AG20443 (cell line): ENCODE measurements at regions not wholly inside any gene's neighbourhood (a gene's known extent, or its start where the extent isn't known, plus 50 kb on each side); places are given as distances from the start of the nearest gene placed in this dataset.

Experiments
- DNase-seq: peaks from one replicate; pipeline ENCODE4 v3.0.0; 2012; ENCODE audit warnings: low spot score, mixed read lengths

DNA sequence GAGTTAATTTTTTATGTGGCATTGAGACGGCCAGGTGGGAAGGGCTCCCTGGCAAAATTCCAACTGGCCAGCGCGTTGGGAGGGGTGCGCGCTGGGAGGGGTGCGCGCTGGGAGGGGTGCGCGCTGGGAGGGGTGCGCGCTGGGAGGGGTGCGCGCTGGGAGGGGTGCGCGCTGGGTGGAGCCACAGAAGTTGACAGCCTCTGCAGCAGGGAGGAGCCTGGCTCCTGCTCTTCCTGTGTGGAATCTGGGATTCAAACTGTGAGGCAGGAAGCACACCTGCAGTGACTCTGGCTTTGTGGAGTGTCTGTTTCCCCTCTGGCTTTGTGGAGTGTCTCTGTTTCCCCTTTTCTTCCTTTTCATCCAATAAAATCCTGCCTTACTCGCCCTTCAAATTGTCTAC, 147.9 kb upstream of the CBLN2 start:
- no peak for DNase-seq

DNA sequence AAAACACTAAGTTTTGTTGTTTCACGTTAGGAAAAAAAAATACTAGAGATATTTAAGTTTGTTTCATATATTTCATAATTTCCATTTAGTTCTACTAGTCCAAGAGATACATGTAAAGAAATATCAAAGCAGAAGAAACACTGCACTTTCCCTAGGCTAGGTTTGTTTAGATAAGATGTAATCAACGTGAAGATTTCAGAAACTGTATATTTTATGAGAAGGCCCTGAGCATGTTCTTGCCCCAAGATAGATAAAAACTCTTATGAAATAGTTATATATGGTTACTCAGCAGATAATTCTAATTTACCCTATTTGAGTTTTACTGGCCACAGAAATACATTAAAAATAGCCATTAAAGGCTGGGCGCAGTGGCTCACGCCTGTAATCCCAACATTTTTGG, 143.6 kb upstream of the CBLN2 start:
- DNase-seq = no peak

DNA sequence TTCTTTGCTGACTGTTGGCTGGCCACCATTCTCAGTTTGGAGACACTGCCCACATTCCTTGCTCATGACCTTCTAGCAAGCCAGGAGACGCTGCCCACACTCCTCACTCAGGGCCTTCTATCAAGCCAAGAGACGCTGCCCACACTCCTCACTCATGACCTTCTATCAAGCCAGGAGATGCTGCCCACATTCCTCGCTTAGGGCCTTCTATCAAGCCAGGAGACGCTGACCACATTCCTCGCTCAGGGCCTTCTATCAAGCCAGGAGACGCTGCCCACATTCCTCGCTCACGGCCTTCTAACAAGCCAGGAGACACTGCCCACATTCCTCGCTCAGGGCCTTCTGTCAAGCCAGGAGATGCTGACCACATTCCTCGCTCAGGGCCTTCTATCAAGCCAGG, 131.3 kb upstream of the CBLN2 start:
- DNase-seq = no peak

DNA sequence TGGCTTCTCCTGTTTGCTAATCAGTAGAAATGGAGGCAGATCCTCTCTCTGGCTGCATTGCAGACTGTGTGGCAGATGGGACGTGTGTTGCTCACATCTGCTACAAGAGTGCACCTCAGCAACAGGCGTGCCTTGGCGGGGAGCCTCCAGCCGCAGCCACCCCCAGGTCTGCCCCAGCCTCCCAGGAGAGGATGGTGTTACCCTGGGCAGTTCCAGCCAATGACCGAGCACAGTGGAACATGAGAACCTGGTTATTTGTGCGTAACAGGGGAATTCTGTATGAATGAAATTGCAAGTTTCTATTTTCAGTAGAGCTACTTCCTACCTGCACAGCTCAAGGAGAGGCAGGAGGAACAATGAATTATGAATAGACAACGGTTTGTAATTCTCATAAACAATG, 130.6 kb upstream of the CBLN2 start:
- peak; percentile 8 for DNase-seq

DNA sequence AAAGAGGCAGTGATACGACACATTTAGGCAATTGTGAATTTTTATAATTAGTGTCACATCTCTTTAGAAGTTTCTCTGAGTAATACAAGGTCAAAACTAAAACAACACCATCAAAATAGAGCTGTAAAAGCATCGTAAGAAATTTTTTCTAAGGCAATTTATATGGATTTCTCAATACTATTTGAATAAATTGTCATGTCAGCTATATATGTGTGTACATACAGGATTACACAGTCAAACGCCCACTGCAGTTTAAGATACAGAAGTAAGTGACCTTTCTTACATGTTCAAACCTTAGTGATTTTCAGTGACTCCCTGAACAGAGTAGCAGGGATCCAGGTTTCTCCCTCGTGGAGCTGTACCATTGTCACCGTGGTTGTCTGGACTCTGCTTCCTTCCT, 129.1 kb upstream of the CBLN2 start:
- DNase-seq = no peak

DNA sequence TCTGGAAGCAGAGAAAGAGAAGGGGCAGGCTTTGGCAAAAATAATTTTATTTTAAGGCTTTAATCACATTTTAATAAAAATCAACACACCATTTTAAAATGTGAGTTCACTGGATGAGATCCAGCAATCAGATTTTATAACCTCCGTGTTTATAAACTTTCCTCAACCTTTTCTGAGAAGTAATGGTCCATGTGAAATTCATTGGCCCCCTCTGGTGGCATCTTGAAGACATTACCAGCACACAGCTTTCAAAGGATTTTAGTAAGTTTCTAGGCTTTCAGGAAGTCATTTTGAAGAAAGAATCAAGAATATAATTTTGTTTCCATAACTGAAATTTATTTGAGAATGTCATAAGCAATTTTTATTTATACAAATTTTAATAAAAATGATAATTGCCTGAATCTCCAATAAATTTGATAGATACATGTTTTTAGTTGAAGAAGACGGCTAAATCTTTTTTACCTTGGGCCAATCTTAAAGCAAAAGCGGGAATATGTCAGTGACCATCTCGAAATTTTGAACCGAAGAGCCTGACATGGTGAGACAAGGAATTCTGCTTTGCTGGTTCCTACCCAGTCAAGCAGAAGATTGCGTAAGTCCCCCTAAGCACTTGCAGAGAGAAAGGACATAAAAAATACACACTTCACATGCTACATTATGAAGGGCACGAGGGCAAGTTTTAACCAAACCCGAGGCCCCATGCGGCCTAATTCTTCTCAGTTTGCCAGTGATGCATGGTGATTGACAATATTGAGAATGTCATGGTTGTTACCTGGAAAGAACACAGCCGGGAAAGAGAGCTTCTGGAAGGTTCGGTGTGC, 128.4 kb upstream of the CBLN2 start:
- peak; percentile 39 for DNase-seq

DNA sequence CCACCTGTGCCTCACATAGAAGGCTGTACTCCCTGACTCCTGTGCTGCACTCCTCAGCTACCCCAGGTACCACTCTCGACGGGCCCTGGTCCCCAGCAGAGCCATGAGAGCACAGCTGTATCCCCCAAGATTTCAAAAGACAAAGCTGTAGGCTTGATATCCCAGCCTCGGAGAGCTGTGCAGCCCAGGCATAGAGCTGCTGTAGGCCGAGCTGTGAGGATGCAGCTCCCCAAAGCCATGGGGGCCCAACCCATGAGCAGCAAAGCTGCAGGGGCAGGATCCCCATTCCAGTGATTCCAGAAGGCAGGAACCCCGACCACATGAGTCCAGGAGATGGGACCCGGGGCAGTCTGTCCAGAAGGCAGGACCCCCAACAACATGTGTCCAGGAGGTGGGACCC, 123.8 kb upstream of the CBLN2 start:
- no peak for DNase-seq

DNA sequence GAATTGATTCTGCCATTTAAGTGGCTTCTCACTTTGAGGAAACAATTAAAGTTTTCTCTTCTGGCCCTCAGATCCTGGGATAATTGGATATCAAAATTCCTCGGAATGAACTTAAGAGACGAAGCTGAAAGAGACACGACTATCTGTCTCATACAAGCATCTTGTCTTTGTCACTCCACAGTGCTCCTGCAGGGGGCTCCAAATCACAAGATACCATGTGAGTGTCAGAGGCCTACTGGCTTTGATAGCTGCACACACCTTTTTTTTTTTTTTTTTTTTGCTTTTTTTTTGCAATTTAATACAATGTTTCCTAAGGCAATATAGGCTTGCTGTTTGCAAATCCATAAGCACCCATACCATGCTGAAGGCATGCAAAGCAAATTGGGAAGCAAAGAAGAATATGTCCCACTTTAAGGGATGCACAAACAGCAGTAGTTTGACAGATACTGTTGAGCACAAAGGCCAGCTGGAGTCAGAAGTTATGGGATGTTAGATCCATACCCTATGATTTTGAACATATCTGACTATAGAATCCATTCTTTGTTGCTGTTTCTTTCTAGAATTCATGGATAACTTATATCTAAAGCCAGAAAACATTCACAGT, 109.0 kb upstream of the CBLN2 start:
- no peak for DNase-seq

DNA sequence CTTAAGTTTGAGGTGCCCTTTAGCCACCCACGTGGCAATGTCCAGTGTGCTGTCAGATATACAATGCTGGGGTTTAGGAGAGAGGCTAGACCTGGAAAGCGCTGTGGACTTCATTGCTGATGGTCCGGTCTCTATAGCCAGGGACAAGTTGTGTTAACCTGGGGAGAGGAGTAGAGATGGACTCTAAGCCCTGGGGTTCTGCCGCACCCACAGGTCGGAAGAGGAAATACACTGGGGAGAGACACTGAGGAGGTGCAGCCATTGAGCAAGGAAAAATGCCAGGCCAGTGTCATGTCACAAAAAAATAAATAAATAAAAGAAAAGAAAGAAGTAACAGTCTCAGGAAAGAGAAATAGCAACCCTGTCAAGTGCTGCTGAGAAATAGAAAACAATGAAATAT, 106.9 kb upstream of the CBLN2 start:
- no peak for DNase-seq

DNA sequence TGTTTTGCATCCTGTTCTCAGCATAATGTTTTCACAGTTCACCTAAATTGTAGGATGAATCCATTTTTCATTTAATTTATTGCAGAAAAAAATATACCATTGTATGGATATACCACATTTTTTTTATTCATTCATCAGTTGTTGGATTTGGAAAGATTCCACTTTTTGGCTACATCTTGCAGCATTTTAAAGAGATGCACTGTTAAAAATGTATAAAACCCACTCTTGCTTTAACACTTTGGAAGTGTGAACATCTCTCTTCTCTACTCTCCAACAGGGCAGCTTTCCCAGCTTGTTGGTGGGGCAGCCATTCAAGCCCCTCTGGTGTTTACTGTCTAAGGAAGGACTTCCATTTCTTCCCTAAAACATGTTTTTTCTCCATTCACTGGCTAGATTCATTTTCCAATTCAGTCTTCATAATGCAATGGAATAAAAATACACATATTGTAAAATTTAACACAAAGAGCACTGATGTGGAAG, 104.4 kb upstream of the CBLN2 start:
- DNase-seq = no peak

DNA sequence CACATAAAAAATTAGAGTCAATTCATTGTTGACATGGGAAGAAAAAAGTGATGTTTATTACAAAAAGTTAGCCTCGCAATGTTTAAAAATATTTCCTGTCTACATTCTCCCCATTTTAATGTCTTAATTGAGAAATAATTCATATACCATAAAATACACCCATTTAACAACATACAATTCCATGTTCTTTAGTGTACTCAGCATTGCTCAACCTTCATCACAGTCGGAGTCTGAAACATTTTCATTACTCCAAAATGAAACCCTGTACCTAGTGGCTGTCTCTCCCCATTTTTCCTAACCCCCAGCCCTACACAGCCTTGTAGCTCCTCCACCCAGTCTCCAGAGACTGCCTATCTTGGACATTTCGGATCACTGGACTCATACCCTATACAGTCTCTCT, 103.9 kb upstream of the CBLN2 start:
- DNase-seq = no peak

DNA sequence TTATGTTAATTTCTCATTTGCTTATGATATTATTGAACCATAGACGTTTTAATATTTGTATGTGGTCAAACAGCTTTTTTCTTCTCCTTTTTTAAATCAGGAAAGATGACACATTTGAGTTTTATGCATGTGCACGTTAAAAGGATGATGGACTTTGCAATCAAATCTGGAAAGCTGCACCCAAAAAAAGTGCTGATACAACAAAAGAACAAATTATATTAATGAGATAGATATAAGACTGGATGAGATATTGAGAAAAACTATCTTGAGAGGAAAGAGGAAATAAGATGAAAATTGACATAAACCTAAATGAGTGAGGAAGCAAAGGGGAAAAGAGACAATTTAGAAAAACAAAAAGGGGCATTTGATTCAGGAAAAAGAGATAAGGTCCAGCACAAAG, 96.4 kb upstream of the CBLN2 start:
- DNase-seq = no peak

DNA sequence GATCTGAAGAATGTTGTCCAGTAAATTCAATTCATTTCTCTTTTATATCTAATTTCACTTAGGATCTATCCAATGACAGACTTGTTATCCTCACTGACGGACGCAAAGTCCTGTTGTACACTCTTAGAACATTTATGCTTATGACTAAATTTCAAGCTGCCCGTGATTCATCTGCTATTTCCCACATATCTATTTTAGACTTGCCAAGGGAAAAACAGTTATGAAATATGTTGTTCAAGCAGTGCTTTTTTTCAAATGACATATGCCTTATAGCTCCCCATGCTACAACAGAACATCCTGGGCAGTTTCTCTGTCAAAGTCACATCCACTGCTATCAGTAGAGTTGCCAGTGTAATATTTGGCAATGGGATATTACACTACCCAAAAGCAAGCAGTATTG, 94.2 kb upstream of the CBLN2 start:
- no peak for DNase-seq

DNA sequence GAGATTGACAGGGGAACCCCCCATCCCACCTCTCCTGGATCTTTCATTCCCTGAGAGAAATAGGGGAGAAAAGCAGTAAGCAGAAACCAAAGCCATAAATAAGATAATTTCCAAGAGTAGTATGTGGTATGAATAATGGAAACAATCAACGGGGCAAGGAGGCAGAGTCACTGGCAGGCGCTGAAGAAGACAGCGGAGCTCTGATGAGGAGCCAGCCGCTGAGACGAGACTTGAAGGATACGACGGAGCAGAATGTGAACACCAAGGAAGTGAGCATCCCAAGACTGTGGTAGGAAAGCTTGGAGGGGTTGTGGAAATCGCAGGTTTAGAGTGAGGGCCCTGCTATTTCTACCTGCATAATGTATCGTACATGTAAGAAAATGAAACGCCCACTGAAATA, 93.6 kb upstream of the CBLN2 start:
- no peak for DNase-seq

DNA sequence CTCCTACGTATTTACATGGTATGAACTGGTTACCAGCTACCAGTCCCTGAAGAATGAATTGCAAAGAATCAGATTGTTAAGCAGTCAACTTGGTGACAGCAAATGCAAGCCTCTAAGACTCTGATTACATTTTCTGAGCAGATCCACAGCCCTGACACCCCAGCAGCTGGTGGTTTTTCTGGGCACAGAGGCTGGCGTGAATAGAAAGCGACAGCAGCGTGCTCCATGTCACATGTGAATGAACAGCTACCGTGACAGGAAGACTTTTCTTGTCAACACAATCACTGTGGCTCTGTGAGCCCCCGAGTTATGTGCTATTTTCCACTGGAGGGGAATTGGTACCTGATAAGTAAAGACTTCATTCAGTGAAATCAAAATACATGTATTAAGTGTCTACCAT, 93.2 kb upstream of the CBLN2 start:
- DNase-seq = no peak

DNA sequence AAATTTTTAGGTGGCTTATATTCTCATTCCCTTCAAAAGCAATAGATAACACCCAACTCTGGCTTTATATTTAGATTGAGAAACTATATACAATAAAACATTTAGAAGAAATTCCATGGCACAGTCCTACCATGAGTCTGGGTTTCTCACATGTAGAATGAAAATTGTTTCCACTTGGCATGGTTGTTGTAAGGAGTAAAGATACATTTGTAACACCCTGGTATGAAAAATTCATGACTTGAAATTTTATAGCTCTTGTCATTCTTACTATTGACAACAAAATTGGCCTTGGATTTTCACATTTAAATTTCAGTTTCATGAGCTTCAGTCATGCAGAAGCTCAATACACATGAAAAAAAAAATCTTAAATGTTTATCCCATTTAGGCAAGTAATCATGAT, 92.5 kb upstream of the CBLN2 start:
- no peak for DNase-seq

DNA sequence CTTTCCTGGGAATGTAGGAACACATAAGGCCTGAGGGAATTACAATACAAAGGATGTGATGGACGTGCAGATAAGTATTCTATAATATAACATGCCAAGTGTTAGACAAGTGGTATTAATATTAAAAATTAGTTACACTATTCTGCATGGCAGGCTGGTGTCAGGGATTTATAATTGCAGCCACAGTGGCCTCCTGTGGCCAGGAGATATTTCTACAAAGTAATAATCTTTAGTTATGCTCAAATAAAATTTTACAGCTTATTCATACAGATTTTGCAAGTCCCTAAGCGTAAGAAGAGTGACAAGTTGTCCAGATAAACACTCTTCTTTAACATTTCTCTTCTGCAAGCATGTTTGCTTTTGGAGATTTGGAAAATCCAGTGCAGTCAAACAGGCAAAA, 90.4 kb upstream of the CBLN2 start:
- DNase-seq = no peak

DNA sequence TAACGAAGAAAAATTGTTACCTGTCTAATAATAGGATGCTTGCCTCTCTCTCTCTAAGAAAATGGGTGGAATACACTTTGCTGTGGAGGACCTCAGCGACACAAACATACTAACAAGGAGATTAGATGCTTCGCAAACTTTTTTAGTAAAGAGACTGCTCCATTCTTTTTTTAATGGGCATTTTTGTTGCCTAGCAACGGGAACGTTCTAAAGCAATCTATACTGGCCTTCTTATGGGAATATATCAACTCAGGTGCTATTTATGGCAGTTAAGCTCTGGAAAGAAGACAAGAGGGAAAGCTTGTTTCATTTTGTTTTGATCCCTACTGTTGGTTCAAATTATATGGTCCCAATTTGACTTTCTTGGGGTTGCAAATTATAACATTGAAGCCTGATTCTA, 86.8 kb upstream of the CBLN2 start:
- no peak for DNase-seq

DNA sequence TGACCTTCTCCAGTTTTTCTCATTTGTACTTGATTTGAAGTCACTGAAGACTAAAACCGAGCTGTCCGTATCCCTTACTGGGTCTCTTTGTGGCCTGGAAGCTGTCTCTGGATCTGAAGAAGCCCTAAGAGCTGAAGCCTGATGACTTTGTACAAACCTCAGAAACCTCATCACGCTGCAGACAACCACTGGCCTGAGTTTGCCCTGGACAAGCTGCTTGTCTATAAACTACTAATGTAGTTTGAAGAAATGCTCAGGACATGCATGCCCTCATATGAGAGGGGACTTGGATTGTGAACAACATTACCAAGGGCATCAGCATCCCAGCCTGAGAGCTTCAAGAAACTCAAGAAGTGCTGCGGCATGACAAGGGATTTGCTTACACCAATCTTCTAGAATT, 79.3 kb upstream of the CBLN2 start:
- DNase-seq = no peak

DNA sequence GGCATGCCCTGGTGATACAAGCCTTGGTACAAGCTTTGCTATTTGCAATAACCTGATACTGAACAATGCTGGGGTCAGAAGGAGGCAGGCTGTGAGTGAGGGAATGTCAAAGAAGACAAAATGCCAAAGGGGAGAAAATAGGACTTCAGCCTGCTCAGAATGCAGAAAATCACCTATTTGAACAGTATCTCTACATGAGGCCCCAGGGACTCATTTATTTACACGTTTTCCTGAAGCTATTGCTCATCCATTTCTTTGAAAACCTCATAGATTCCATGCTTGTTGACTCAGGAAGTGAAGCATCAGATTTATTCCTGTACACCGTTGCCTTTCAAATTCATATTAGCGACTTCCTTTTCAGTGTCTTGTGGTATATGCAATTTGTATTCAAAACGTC, 69.4 kb upstream of the CBLN2 start:
- no peak for DNase-seq

DNA sequence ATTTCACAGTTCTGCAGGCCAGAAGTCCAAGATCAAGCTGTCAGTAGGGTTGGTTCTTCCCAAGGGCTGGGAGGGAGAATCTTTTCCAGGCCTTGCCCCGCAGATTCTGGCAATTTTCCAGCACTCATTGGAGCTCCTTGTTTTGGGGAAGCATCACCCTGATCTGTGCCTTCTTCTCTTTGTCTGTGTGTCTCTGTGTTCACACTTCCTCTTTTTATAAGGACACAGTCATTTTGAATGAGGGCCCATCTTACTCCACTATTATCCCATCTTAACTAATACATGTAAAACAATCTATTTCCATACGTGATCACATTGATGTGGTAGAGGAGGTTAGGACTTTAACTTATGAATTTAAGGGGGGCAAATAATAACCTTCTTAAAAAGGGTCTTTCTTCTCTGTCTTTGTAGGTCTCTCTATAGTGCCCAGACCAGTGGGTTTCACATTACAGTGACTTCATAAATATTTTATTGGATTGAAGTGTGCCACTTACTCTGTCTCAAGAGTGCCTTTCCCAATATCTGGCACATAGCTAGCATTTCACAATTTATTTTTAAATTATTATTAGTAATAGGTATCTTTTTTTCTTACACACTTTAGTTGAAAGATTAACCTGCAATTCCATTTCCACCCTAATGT, 68.9 kb upstream of the CBLN2 start:
- no peak for DNase-seq

DNA sequence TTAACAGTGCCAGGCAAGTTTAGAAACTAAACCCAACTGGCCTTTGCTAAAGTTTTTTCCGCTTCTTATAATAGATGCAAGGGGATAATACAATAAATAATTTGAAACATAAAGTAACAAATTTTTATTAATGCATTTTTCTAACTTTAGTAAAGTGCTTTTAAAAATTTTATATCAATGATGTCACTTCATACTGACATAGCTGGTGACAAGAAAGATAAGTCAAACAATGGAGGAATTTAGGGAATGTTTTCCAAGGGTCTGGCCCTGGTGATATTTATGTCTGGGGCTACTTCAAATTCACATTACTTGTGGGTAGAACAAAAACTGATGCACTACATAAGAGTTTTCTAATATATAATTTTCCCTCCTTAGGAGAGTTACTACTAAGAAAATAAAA, 61.2 kb upstream of the CBLN2 start:
- DNase-seq = no peak

DNA sequence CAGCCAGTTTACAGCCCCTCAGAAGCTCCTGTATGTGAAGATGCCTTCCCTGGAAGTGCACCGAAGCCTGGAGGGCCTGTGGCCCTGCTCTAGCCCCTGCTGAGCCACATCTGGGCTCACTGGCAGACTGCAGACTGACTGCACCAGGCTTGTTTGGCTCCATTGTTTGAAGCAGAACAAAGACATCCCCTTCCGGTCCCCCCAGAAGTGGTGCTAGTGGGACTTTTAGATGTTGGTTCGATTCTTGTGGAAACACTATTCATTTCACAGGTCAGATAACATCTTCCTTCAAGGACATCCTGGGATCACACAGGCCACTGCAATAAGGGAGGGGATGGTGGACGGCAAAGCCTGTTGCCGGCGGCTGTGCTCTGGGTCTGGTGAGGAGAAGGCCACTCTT, 57.8 kb upstream of the CBLN2 start:
- DNase-seq = no peak

DNA sequence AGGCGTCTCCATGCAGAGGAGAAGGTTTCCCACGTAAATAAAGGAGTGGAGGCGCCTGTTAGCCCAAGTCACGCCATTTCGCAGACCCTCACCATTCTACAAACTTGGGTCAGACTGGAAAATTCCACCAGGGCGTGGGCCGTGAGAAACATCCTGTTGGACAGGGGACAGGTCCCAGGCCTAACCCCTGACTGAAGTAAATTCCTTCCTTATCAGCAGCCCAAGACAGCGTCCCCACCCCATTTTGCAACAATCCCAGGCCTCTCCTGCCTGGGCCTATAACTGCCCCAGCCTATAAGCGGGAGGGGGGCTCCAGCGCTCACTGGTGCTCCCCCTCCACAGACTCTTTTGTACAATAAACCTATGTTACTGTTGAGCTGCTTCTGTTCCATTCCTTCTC, 57.3 kb upstream of the CBLN2 start:
- no peak for DNase-seq
